A549 (cell line): ENCODE measurements at regions not wholly inside any gene's neighbourhood (a gene's known extent, or its start where the extent isn't known, plus 50 kb on each side); places are given as distances from the start of the nearest gene placed in this dataset.

Experiments used
- NFE2L2 ChIP-seq: fragments of 150-350 bp; conservative IDR thresholded peaks from 2 replicates; pipeline ENCODE4 v1.6.1; 2014; ENCODE audit warnings: low read length
- POLR2A ChIP-seq: IDR thresholded peaks from 2 replicates; pipeline ENCODE4 v1.6.1; 2012; ENCODE audit warnings: mild to moderate bottlenecking, low read length
- RCOR1 ChIP-seq: fragments of 150-350 bp; IDR thresholded peaks from 2 replicates; pipeline ENCODE4 v1.6.1; 2014; ENCODE audit warnings: antibody characterized with exemption, low read length, low read depth
- SMC3 ChIP-seq: fragments of >200 bp; sonication (Bioruptor Twin); formaldehyde crosslinking; IDR thresholded peaks from 3 replicates; pipeline ENCODE4 v1.6.1; 2018; ENCODE audit warnings: inconsistent platforms
- TF ChIP-seq, protein P1 (sequence below): fragments of 450-650 bp; IDR thresholded peaks from 2 replicates; pipeline ENCODE4 v1.6.1; 2014; ENCODE audit warnings: antibody characterized with exemption
- TF ChIP-seq, protein P2 (sequence below): fragments of >200 bp; sonication (Bioruptor Twin); formaldehyde crosslinking; IDR thresholded peaks from 3 replicates; pipeline ENCODE4 v1.5.1; 2016
- TF ChIP-seq, protein P3 (sequence below): fragments of 200-600 bp; sonication (generic); IDR thresholded peaks from 2 replicates; pipeline ENCODE4 v1.6.1; 2016; ENCODE audit warnings: antibody characterized with exemption, mild to moderate bottlenecking, moderate library complexity

- TF ChIP-seq, protein P1, sequence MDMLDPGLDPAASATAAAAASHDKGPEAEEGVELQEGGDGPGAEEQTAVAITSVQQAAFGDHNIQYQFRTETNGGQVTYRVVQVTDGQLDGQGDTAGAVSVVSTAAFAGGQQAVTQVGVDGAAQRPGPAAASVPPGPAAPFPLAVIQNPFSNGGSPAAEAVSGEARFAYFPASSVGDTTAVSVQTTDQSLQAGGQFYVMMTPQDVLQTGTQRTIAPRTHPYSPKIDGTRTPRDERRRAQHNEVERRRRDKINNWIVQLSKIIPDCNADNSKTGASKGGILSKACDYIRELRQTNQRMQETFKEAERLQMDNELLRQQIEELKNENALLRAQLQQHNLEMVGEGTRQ, result no peak
- no peak for TF ChIP-seq RCOR1
- no peak for TF ChIP-seq SMC3
- TF ChIP-seq NFE2L2, result no peak
- TF ChIP-seq POLR2A, result no peak
- TF ChIP-seq, protein P2, sequence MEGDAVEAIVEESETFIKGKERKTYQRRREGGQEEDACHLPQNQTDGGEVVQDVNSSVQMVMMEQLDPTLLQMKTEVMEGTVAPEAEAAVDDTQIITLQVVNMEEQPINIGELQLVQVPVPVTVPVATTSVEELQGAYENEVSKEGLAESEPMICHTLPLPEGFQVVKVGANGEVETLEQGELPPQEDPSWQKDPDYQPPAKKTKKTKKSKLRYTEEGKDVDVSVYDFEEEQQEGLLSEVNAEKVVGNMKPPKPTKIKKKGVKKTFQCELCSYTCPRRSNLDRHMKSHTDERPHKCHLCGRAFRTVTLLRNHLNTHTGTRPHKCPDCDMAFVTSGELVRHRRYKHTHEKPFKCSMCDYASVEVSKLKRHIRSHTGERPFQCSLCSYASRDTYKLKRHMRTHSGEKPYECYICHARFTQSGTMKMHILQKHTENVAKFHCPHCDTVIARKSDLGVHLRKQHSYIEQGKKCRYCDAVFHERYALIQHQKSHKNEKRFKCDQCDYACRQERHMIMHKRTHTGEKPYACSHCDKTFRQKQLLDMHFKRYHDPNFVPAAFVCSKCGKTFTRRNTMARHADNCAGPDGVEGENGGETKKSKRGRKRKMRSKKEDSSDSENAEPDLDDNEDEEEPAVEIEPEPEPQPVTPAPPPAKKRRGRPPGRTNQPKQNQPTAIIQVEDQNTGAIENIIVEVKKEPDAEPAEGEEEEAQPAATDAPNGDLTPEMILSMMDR, result no peak
- TF ChIP-seq, protein P3, sequence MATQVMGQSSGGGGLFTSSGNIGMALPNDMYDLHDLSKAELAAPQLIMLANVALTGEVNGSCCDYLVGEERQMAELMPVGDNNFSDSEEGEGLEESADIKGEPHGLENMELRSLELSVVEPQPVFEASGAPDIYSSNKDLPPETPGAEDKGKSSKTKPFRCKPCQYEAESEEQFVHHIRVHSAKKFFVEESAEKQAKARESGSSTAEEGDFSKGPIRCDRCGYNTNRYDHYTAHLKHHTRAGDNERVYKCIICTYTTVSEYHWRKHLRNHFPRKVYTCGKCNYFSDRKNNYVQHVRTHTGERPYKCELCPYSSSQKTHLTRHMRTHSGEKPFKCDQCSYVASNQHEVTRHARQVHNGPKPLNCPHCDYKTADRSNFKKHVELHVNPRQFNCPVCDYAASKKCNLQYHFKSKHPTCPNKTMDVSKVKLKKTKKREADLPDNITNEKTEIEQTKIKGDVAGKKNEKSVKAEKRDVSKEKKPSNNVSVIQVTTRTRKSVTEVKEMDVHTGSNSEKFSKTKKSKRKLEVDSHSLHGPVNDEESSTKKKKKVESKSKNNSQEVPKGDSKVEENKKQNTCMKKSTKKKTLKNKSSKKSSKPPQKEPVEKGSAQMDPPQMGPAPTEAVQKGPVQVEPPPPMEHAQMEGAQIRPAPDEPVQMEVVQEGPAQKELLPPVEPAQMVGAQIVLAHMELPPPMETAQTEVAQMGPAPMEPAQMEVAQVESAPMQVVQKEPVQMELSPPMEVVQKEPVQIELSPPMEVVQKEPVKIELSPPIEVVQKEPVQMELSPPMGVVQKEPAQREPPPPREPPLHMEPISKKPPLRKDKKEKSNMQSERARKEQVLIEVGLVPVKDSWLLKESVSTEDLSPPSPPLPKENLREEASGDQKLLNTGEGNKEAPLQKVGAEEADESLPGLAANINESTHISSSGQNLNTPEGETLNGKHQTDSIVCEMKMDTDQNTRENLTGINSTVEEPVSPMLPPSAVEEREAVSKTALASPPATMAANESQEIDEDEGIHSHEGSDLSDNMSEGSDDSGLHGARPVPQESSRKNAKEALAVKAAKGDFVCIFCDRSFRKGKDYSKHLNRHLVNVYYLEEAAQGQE, result no peak
Measured at GRCh38 chr21:14645702-14646101, 99.6 kb upstream of the SAMSN1 start.
